Stimulated activated CD8-positive, alpha-beta memory T cell treated with anti-CD3 and anti-CD28 coated beads, Interleukin-12 subunit alpha, Interleukin-12 subunit beta, amount 100 ng/mL, for 4 hours (primary cell): ENCODE measurements at regions not wholly inside any gene's neighbourhood (a gene's known extent, or its start where the extent isn't known, plus 50 kb on each side); places are given as distances from the start of the nearest gene placed in this dataset.

Source experiments
- DNase-seq: peaks from one replicate; pipeline ENCODE4 v3.0.0-alpha.2; 2020; ENCODE audit warnings: low read depth

GRCh38 chr14:96638041-96638855 is 136.1 kb downstream of the PAPOLA start:
- no peak for DNase-seq

DNA sequence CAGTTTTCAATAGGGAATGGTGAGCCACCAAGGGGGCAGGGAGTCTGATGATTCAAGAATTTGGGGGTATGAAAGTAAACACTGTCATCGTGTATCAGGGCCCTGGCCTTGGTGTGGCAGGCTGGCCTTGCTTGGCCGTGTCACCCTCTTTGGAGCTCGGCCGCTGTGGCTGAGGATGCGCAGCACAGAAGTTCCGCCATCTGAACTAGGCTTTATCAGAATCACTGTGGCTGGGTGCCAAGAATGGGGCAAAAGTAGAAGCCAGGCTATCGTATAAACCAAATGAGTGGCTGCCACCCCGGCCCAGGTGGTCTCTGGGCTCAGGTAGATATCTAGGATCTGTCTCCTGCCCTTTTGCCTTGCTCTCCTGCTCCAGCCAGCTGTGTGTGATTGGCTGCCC is 137.4 kb downstream of the PAPOLA start:
- no peak for DNase-seq

DNA sequence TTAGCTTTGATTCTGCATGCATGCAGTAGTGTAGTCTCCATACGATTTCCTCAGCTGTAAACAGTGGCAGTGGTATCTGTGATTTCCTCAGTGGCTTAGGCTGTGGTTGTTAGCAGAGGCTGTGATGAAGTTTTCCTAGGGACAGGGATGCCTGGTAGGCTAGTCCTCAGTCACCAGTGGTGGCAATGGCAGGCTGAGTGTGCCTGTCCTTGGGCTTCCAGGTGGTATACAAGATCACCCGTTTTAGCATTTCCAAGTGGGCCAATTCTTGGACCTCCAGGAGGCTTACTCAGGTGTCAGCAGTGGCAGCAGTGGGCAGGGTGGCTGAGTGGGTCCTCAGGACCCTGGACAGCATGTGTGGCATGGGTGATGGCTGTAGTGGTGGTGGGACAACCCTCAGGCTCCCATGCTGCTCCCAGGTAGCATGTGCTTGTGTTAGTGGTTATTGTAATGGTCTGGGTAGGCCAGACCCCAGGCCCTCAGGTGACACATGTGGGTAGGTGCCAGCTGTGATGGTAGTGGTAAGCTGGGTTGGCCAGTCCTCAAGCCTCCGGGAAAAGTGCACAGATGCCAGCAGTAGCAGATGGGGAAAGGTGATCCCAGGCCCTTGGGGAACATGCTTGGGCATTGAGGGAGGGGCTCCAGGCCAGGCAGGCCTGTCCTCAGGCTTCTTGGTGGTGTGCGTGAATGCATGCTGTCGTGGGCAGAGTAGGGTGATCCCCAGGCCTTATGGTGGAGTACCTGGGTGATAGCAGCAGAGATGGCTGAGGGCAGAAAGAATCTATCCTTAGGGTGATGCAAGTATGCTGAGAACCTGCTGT is 146.5 kb downstream of the PAPOLA start:
- DNase-seq, result no peak

GRCh38 chr14:96649327-96649601 is 147.1 kb downstream of the PAPOLA start:
- no peak for DNase-seq

- no peak for DNase-seq
These were observed 143.6 kb upstream of the VRK1 start for GRCh38 chr14:96653597-96653996.

DNA sequence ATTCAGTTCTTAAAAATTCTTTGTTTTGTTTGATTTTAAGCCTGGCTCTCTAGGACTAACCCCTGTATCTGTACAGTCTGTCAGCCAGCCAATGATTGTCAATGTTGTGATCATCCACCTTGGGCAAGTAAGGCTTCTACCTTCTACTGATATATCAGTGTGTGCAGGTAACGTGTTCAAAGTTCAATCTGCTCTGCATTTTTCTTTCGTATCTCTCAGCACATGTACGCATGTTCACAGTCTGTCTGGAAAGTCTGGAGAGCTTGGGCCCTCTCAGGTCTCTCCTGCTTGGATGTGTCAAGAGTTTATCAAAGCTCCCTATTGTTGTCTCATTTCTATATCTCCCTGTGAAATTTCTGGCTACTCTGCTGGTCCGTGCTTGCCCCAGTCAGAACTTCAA is 138.6 kb upstream of the VRK1 start:
- no peak for DNase-seq

DNA sequence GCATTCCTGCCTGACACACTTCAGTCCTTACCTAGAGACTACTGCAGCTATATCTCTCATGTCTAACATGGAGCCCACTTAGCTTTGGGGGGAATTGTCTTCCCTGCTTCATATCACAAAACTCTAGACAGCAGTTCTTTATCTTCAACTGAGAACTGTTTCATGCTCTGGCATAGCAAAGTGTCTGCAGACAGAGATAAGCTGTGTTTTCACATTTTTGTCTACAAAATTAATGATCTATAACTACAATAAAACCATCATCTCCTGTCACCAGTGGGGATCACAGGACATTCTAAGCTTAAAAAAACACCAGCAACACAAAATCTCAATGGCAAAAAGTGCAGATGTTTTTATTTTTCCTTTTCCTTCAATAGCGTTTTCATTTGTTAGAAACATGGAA is 137.1 kb upstream of the VRK1 start:
- no peak for DNase-seq

- DNase-seq, result no peak
These were observed 136.5 kb upstream of the VRK1 start for GRCh38 chr14:96660667-96661066.

- DNase-seq, result no peak
These were observed 135.8 kb upstream of the VRK1 start for GRCh38 chr14:96661244-96661969.

DNA sequence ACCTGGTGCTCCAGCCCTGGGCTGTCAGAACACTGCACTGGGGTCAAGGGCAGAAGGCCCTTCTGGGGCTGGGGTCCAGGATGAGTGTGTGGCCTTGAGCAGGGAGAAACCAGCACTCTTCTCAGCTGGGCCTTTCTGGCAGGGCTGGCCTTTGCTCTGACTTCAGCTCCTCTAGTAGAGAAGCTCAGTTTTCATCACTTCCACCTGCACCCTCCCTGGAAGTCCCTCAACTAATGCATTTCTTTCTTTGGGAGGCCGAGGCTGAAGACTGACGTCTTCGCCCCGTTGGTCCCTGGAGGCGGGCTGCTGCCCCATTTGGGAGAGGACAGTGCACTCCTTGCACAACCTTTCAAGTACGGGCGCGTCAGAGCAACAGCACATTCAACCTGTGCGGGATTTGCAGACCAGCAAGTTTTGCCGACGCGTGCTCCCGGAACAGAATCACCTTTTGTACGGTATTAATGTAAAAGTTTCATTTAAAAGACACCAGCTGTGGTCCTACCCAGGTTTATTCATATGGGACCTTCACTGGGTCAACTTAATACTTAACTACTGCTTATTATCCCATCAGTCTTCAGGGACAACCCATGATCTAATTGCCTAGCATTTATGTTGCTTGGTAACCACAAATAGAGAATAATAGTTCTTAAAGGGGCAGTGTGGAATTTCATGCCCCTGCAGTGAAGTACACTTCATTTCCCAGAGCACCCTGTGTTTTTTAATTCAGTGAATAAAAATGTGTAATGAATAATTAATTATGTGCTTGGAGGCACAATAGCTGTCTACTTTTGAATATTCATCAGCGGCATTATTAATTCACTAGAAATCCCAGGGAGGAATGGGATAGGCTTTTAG is 134.8 kb upstream of the VRK1 start:
- no peak for DNase-seq

GRCh38 chr14:96663076-96663475 is 134.1 kb upstream of the VRK1 start:
- no peak for DNase-seq

- no peak for DNase-seq
These were observed 133.6 kb upstream of the VRK1 start for GRCh38 chr14:96663491-96664067.

DNA sequence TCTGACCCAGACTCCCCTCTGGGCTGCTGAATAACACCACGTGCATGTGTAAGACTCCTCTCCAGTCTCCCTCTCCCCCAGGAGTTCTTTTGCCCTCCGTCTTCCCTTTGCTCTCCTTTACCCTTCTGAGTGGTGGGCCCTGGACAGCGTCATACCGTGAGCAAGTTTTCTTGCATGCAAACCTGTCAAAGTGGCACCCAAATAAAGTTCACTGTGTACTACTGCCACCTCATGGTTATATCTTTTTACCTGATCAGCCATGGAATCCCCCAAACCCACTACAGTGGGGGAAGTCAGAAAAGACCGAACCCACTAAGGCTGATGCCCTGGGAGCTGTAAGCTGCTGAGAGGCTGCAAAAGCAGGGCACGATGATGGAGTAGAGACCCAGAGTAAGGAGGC is 131.1 kb upstream of the VRK1 start:
- no peak for DNase-seq

- DNase-seq, result no peak
These were observed 126.8 kb upstream of the VRK1 start for GRCh38 chr14:96670391-96670790.

GRCh38 chr14:96671218-96671617 is 126.0 kb upstream of the VRK1 start:
- DNase-seq, result no peak

- DNase-seq, result no peak
These were observed 123.5 kb upstream of the VRK1 start for GRCh38 chr14:96673706-96674105.

DNA sequence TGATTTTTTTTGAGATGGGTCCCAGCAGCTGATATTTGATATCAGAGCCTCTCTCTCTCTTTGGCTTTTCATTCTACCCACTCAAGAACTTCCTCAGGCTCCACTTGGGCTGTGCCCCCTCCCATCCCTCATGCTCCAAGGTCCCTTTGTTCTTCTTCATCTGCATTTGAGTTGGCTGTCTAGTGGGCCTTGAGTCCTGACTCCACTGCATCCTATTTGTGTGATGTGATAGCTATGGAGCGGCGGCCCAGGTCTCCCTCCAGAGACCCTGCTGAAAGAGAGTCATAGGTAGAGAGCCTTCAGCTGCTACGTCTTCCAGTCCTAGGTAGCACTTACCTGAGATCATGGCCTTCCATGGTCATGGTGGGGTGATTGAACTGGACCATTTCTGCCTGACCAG is 123.1 kb upstream of the VRK1 start:
- no peak for DNase-seq

- no peak for DNase-seq
These were observed 121.0 kb upstream of the VRK1 start for GRCh38 chr14:96676166-96676565.

- no peak for DNase-seq
These were observed 115.4 kb upstream of the VRK1 start for GRCh38 chr14:96681829-96682228.

GRCh38 chr14:96682401-96682800 is 114.8 kb upstream of the VRK1 start:
- DNase-seq, result no peak

GRCh38 chr14:96683562-96684289 is 113.5 kb upstream of the VRK1 start:
- DNase-seq, result no peak
